Retinal pigment epithelial cell (primary cell): ENCODE measurements at regions not wholly inside any gene's neighbourhood (a gene's known extent, or its start where the extent isn't known, plus 50 kb on each side); places are given as distances from the start of the nearest gene placed in this dataset.
"Not testable (repeated sequence)": the region's sequence is repeated elsewhere in the genome, so short reads cannot be mapped to it uniquely, and the experiment has no call there.

Experiments
- DNase-seq: peaks from one replicate; pipeline ENCODE4 v3.0.0-alpha.2; 2010; ENCODE audit warnings: low read depth
- H3K4me3 ChIP-seq: 2 replicates; pipeline ENCODE4 v1.5.1; 2011; ENCODE audit warnings: mild to moderate bottlenecking, low read length, control low read depth, moderate library complexity
- CTCF ChIP-seq: conservative IDR thresholded peaks from 2 replicates; pipeline ENCODE4 v1.5.1; 2011; ENCODE audit warnings: low read depth, low read length, control low read depth, inconsistent platforms

- no peak for DNase-seq
- no peak overlapping the region for H3K4me3 ChIP-seq
- TF ChIP-seq CTCF = no peak
These were observed 168.3 kb downstream of the BRD1 start for GRCh38 chr22:49659281-49659923.

- H3K4me3 ChIP-seq = no peak overlapping the region
- TF ChIP-seq CTCF = no peak
- DNase-seq = no peak
These were observed 168.8 kb downstream of the BRD1 start for GRCh38 chr22:49658902-49659280.

- H3K4me3 ChIP-seq = no peak overlapping the region
- DNase-seq = no peak
- no peak for TF ChIP-seq CTCF
These were observed 169.6 kb downstream of the BRD1 start for GRCh38 chr22:49657974-49658590.

- no peak for TF ChIP-seq CTCF
- DNase-seq = no peak
- H3K4me3 ChIP-seq = no peak overlapping the region
These were observed 170.2 kb downstream of the BRD1 start for GRCh38 chr22:49657275-49657973.

- not testable (repeated sequence) for DNase-seq
These were observed 170.8 kb downstream of the BRD1 start for GRCh38 chr22:49656883-49657274.

GRCh38 chr22:49656291-49656851 is 171.3 kb downstream of the BRD1 start:
- no peak for TF ChIP-seq CTCF
- H3K4me3 ChIP-seq = no peak overlapping the region
- no peak for DNase-seq

More at GRCh38 chr22:49656883-49657274, 170.8 kb downstream of the BRD1 start:
- not testable (repeated sequence) for H3K4me3 ChIP-seq

- H3K4me3 ChIP-seq = no peak overlapping the region
- no peak for TF ChIP-seq CTCF
- no peak for DNase-seq
These were observed 172.4 kb downstream of the BRD1 start for GRCh38 chr22:49655168-49655812.
